Heart left ventricle (tissue), 13 donors: ENCODE measurements at regions not wholly inside any gene's neighbourhood (a gene's known extent, or its start where the extent isn't known, plus 50 kb on each side); places are given as distances from the start of the nearest gene placed in this dataset.

ENCODE experiments used
- POLR2A ChIP-seq, 2 donors: fragments of 450-650 bp; IDR thresholded peaks; one replicate each; pipeline ENCODE4 v1.6.1; 2017; ENCODE audit warnings: antibody characterized with exemption in 2 of 2, mild to moderate bottlenecking in 2 of 2, moderate library complexity in 2 of 2
- TF ChIP-seq, protein P1 (sequence below), 12 donors: fragments of 200-600 bp; sonication (generic) in 4 of 12; IDR thresholded peaks; one replicate each; pipeline versions ENCODE4 v1.5.0 to v1.8.0; 2018 to 2022; ENCODE audit warnings: antibody characterized with exemption in 12 of 12, mild to moderate bottlenecking in 5 of 12
- donor health status: ischemic (EF 13 %, LVEDD 7.1; RV severe dilation, severe dysfunction).
- donor health status: DM: no; HTN: yes; CAD: no.
- donor health status: DM: no; HTN: no; CAD: no.
- donor health status: ischemic (EF 25% LVEDD 6.9; RV normal size, moderate dysfunction).
- donor health status: ischemic (EF 25% LVEDD 5.7; RV mildly dilated, moderate dysfunction).
- donor health status: ischemic (EF 35%, LVEDD 5.7; RV mildly dilated, moderate dysfunction).
- donor health status: nonischemic (EF 11% LVEDD 7.7; RV severe dilation, severe dysfunction).
- donor health status: DM: yes; HTN: yes; CAD: no.
- donor health status: PGD.
- donor health status: ischemic (EF 29% LVEDD 5.4; RV normal size, mild dysfunction).
- donor health status: nonischemic (EF 23%, LVEDD 6.1; RV moderate dilation, normal function).

DNA sequence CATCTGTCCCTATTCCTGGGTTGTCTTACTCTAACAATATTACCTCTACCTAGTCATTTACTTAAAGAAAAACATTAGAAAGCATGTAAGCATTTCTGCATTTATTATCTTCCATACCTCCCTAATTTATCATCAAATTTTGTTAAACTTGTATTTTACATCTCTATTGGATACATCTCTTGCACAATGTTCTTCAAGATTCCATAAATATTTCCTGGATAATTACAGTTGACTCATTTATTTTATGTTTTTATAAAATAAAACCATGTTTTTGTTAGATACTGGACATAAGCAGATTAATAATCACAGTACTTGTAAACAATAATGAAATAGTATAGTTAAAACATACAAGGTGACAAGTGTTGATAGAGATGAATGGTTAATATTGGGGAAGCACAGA is 209.0 kb downstream of the TMTC3 start:
- TF ChIP-seq, protein P1, sequence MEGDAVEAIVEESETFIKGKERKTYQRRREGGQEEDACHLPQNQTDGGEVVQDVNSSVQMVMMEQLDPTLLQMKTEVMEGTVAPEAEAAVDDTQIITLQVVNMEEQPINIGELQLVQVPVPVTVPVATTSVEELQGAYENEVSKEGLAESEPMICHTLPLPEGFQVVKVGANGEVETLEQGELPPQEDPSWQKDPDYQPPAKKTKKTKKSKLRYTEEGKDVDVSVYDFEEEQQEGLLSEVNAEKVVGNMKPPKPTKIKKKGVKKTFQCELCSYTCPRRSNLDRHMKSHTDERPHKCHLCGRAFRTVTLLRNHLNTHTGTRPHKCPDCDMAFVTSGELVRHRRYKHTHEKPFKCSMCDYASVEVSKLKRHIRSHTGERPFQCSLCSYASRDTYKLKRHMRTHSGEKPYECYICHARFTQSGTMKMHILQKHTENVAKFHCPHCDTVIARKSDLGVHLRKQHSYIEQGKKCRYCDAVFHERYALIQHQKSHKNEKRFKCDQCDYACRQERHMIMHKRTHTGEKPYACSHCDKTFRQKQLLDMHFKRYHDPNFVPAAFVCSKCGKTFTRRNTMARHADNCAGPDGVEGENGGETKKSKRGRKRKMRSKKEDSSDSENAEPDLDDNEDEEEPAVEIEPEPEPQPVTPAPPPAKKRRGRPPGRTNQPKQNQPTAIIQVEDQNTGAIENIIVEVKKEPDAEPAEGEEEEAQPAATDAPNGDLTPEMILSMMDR (IDR thresholded peaks at IDR 0.05) = no peak
- TF ChIP-seq POLR2A (IDR thresholded peaks at IDR 0.05) = no peak
